Thoracic aorta (tissue), 2 donors: ENCODE measurements at regions not wholly inside any gene's neighbourhood (a gene's known extent, or its start where the extent isn't known, plus 50 kb on each side); places are given as distances from the start of the nearest gene placed in this dataset.

Experiments
- ATAC-seq: fragments of 150-250 bp; one replicate; pipeline ENCODE4 v1.8.0; 2017; ENCODE audit warnings: low read depth; ENCODE audit not compliant: insufficient number of reproducible peaks, low FRiP score
- DNase-seq: peaks from one replicate; pipeline ENCODE4 v3.0.0-alpha.2; 2020; ENCODE audit warnings: low spot score
- H3K27ac ChIP-seq, 2 donors: fragments of 200-600 bp; sonication (generic); 1 replicate in 1 of 2; 2 replicates in 1 of 2; pipeline ENCODE4 v1.5.1; 2016; ENCODE audit warnings: mild to moderate bottlenecking in 2 of 2, moderate library complexity in 2 of 2
- H3K27me3 ChIP-seq: fragments of 200-600 bp; sonication (generic); replicated peaks from 2 replicates; pipeline ENCODE4 v1.6.0; 2016; ENCODE audit warnings: mild to moderate bottlenecking; ENCODE audit not compliant: insufficient read depth
- H3K36me3 ChIP-seq: fragments of 200-600 bp; sonication (generic); one replicate; pipeline ENCODE4 v1.5.1; 2016
- H3K4me1 ChIP-seq, 2 donors: fragments of 200-600 bp; sonication (generic); 1 replicate in 1 of 2; 2 replicates in 1 of 2; pipeline versions ENCODE4 v1.5.1 to v1.6.0; 2016; ENCODE audit warnings: low read depth in 2 of 2, mild to moderate bottlenecking in 1 of 2; ENCODE audit not compliant: control insufficient read depth in 1 of 2
- H3K4me3 ChIP-seq: fragments of 200-600 bp; sonication (generic); 2 replicates; pipeline ENCODE4 v1.5.1; 2016; ENCODE audit warnings: mild to moderate bottlenecking
- H3K9me3 ChIP-seq: fragments of 200-600 bp; sonication (generic); 2 replicates; pipeline ENCODE4 v1.5.1; 2016
- CTCF ChIP-seq: fragments of 200-600 bp; sonication (generic); IDR thresholded peaks from one replicate; pipeline ENCODE4 v1.5.1; 2019; ENCODE audit warnings: antibody characterized with exemption

DNA sequence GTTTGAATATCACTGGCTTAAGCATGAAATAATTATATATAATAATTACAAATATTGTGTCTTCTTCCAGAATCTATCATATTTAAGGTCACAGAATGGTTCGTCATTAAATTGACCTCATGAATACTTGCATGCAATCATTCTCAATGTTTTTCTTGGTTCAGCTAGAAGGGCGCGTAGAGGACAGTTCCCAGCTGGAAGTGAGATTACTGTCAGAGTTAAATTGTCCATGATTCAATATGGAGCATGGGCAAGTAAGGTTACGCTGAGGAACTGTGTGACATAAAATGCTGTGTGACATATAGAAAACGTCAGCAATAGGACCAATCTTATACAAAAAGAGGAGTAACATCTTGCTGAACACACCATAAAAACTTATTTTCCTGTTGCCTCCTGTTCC is 2423.5 kb upstream of the RAG2 start:
- Histone ChIP-seq H3K27me3 (no peaks in the 10 kb centered on the region), H3K9me3 (no peaks in the 10 kb centered on the region), H3K4me3 (no peak overlapping the region), H3K27ac (no peak overlapping the region), H3K36me3 (no peaks in the 10 kb centered on the region), H3K4me1 (no peaks in the 10 kb centered on the region)
- DNase-seq: no peak
- no peak for ATAC-seq
- TF ChIP-seq CTCF: no peak

DNA sequence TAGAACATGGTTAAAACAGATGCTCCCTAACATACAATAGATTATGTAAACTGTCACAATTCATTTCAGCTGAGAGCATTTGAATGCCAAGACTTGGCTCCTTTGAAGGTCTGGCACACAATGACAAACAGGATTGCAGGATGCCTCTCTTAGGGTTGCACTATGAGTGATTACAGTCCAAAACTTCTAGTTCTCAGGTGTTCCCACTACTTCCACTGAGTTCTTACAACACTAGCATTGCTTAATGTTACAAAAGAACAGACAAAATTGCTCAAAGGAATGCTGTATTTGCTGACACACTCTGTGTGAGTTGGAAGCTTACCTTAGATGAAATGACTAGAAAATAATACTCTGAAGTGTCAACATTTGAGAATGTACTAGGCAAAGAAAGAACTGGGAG is 2413.8 kb upstream of the RAG2 start:
- Histone ChIP-seq H3K27me3 (no peaks in the 10 kb centered on the region), H3K27ac (no peak overlapping the region), H3K9me3 (no peaks in the 10 kb centered on the region), H3K36me3 (no peaks in the 10 kb centered on the region), H3K4me1 (no peaks in the 10 kb centered on the region), H3K4me3 (no peak overlapping the region)
- ATAC-seq (no peak), DNase-seq (no peak)
- no peak for TF ChIP-seq CTCF

DNA sequence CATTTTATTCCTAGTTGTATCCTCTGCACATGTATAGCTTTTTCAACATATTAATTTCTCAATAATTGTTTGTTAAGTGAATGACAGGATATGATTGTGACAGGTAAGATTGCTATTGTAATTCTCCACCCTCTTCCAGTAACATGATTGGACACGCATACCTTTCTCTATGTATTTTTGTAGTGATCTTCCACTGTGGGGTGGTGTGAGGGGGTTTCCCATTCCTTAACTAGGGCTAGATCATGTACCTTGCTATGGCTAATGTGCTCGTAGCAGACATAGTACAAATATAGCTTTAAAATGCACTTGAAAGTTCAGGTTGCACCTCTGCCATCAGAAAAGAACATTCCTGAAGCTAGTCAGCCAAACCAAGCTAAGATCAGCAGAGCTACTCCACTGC is 2392.8 kb upstream of the RAG2 start:
- DNase-seq (no peak), ATAC-seq (no peak)
- TF ChIP-seq CTCF: no peak
- no peaks in the 10 kb centered on the region for H3K9me3 ChIP-seq
- no peak overlapping the region for H3K27ac ChIP-seq
- no peaks in the 10 kb centered on the region for H3K36me3 ChIP-seq
- H3K4me3 ChIP-seq: no peak overlapping the region
- H3K4me1 ChIP-seq: no peaks in the 10 kb centered on the region
- H3K27me3 ChIP-seq: no peaks in the 10 kb centered on the region

DNA sequence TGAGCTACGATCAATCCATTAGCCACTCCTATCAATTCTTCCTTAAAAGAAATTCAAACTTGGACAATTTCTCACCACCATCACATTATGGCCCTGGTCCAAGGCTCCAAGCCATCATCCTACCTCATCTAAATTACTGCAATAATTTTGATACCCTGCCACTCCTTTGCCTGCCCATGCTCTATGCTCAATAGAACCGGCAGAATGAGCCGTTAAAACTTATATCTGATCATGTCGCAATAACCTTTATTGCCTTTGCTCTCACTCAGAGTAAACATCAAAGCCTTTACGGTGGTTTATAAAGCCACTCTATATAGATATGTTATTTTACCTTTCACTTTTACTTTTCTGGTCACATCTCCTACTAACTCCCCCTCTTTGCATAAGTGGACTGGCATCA is 2392.1 kb upstream of the RAG2 start:
- Histone ChIP-seq H3K27me3 (no peaks in the 10 kb centered on the region), H3K36me3 (no peaks in the 10 kb centered on the region), H3K27ac (no peak overlapping the region), H3K4me3 (no peak overlapping the region), H3K4me1 (no peaks in the 10 kb centered on the region), H3K9me3 (no peaks in the 10 kb centered on the region)
- ATAC-seq (no peak), DNase-seq (no peak)
- no peak for TF ChIP-seq CTCF

DNA sequence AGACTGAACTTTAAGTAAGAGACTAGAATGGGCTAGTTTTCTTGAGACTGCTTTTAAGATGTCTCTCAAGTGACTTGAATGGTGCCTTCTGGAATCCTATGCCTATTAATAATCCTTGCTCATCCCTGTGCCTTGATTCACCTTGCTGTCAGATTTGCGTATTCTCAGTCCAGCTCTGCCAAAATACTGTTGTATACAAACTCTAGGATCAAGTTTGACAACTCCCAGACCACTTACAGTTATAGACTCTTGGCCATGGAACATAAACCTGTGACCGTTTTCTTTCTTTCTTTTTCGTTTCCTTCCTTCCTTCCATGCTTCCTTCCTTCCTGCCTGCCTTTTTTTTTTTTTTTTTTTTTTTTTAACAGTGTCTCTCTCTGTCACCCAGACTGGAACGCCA is 2390.9 kb upstream of the RAG2 start:
- no peak for DNase-seq
- no peak for ATAC-seq
- TF ChIP-seq CTCF: no peak
- H3K36me3 ChIP-seq: no peaks in the 10 kb centered on the region
- H3K27ac ChIP-seq: no peak overlapping the region
- H3K27me3 ChIP-seq: no peaks in the 10 kb centered on the region
- H3K9me3 ChIP-seq: no peaks in the 10 kb centered on the region
- no peaks in the 10 kb centered on the region for H3K4me1 ChIP-seq
- H3K4me3 ChIP-seq: no peak overlapping the region
